HFFc6 (cell line): ENCODE measurements at regions not wholly inside any gene's neighbourhood (a gene's known extent, or its start where the extent isn't known, plus 50 kb on each side); places are given as distances from the start of the nearest gene placed in this dataset.
"Not testable (repeated sequence)": the region's sequence is repeated elsewhere in the genome, so short reads cannot be mapped to it uniquely, and the experiment has no call there.

Experiments used
- DNase-seq: peaks from one replicate; pipeline ENCODE4 v3.0.0-alpha.2; 2018
- H3K27ac Mint-ChIP-seq: 2 replicates; pipeline ENCODE4 v1.8.0; 2020; ENCODE audit warnings: mild to moderate bottlenecking, mixed read lengths
- H3K27me3 Mint-ChIP-seq: 2 replicates; pipeline ENCODE4 v1.8.0; 2021; ENCODE audit warnings: mild to moderate bottlenecking, moderate library complexity, mixed read lengths; ENCODE audit not compliant: insufficient read depth
- H3K36me3 Mint-ChIP-seq: 2 replicates; pipeline ENCODE4 v1.8.0; 2021; ENCODE audit warnings: low read depth, mixed read lengths
- H3K4me1 Mint-ChIP-seq: 2 replicates; pipeline ENCODE4 v1.8.0; 2020; ENCODE audit warnings: low read depth, mixed read lengths
- H3K4me3 Mint-ChIP-seq: 2 replicates; pipeline ENCODE4 v1.8.0; 2020; ENCODE audit warnings: mild to moderate bottlenecking, moderate library complexity, mixed read lengths
- H3K9me3 Mint-ChIP-seq: 2 replicates; pipeline ENCODE4 v1.8.0; 2020; ENCODE audit warnings: mild to moderate bottlenecking, mixed read lengths
- TF ChIP-seq, protein P1 (sequence below): fragments of 200-600 bp; sonication (generic); IDR thresholded peaks from 2 replicates; pipeline ENCODE4 v1.5.0; 2021; ENCODE audit warnings: antibody characterized with exemption, mild to moderate bottlenecking

DNA sequence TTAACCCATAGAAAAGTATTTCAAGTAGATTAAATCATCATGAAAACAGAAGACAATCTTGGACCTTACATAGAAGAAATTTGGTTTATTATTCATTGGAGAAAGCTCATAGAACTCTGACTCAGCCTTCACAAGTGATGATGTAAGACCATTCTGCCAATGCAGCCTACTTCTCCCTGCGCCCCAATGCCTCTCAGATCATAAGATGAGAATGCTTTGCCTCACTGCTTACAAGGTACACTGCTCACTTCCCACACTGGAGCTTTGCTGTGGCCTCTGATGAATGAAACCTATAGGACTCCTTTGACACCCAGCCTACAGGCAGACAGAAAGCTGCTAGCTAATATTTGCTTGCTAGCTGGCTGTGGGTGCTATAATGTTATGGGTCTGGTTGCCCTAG is 569.4 kb upstream of the STEAP1 start:
- TF ChIP-seq, protein P1, sequence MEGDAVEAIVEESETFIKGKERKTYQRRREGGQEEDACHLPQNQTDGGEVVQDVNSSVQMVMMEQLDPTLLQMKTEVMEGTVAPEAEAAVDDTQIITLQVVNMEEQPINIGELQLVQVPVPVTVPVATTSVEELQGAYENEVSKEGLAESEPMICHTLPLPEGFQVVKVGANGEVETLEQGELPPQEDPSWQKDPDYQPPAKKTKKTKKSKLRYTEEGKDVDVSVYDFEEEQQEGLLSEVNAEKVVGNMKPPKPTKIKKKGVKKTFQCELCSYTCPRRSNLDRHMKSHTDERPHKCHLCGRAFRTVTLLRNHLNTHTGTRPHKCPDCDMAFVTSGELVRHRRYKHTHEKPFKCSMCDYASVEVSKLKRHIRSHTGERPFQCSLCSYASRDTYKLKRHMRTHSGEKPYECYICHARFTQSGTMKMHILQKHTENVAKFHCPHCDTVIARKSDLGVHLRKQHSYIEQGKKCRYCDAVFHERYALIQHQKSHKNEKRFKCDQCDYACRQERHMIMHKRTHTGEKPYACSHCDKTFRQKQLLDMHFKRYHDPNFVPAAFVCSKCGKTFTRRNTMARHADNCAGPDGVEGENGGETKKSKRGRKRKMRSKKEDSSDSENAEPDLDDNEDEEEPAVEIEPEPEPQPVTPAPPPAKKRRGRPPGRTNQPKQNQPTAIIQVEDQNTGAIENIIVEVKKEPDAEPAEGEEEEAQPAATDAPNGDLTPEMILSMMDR, result no peak
- Mint-ChIP-seq H3K4me3 (no peak overlapping the region), H3K36me3 (no peaks in the 10 kb centered on the region), H3K4me1 (no peaks in the 10 kb centered on the region), H3K9me3 (peaks cover 38% of the 10 kb centered on the region), H3K27me3 (no peaks in the 10 kb centered on the region), H3K27ac (no peak overlapping the region)
- DNase-seq, result no peak

DNA sequence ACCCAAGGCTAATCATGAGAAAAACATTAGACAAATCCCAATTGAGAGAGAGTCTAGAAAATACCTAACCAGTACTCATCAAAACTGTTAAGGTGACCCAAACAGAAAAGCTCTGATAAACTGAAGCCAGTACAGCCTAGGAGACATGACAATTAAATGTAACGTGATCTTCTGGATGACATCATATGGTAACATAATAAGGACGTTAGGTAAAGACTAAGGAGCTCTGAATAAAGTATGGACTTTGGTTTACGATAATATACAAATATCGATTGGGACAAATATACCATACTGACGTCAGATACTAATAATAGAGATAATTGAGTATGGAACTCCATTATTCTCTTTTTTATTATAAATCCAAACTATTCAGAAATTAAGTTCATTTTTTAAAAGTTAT is 561.1 kb upstream of the STEAP1 start:
- no peaks in the 10 kb centered on the region for H3K27me3 Mint-ChIP-seq
- TF ChIP-seq, protein P1, result no peak
- no peaks in the 10 kb centered on the region for H3K36me3 Mint-ChIP-seq

DNA sequence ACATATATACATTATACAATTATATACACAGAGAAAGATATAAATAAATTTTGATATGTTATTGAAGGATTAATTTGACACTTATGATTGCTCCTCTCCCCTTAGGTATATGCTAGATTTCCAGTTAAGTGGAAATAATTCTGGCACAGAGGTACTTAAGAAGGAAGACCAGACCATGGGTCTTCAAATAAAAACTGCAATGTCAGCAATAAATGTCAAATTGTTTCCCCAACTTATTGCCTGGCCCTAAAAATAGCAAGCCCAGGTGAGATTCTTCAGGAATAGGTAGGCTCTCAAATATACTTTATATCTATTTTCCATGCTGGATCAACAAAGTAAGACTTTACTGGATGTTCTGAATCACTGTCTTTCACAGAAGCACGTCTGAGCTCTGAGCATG is 551.3 kb upstream of the STEAP1 start:
- no peaks in the 10 kb centered on the region; the same call in 1 of the 2 replicates for H3K27me3 Mint-ChIP-seq
- H3K27ac Mint-ChIP-seq, result no peak overlapping the region
- no peaks in the 10 kb centered on the region for H3K4me1 Mint-ChIP-seq
- H3K4me3 Mint-ChIP-seq, result no peak overlapping the region
- TF ChIP-seq, protein P1, result no peak
- no peaks in the 10 kb centered on the region; the same call in 1 of the 2 replicates for H3K36me3 Mint-ChIP-seq
- peaks cover 43% of the 10 kb centered on the region for H3K9me3 Mint-ChIP-seq
- DNase-seq, result no peak

More for the DNA sequence above, 561.1 kb upstream of the STEAP1 start:
- Mint-ChIP-seq H3K4me1 (no peaks in the 10 kb centered on the region), H3K9me3 (peaks cover 23% of the 10 kb centered on the region), H3K27ac (no peak overlapping the region), H3K4me3 (no peak overlapping the region)
- no peak for DNase-seq

DNA sequence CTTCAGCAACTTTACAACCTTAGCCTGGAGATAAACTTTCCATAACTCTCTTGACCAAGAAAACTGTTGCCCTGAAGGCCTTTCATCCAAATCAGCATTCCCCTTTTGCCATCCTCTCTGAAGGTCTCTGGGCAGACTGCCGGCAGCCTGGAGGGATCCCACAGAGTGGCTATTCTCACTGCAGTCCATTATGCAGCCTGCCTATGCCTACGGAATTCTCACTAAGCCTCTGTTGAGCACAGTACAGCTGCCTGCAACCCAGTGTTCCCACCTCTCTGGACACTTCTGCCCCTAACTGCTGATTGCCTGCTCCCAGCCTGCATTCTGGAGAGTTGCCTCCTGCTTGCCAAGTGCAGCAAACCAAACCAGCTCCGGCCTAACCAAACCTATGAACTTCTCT is 548.9 kb upstream of the STEAP1 start:
- H3K27ac Mint-ChIP-seq, result no peak overlapping the region
- TF ChIP-seq, protein P1, result no peak
- H3K36me3 Mint-ChIP-seq, result no peaks in the 10 kb centered on the region; the same call in 1 of the 2 replicates
- H3K9me3 Mint-ChIP-seq, result peaks cover 44% of the 10 kb centered on the region
- H3K4me3 Mint-ChIP-seq, result no peak overlapping the region
- no peaks in the 10 kb centered on the region for H3K4me1 Mint-ChIP-seq
- H3K27me3 Mint-ChIP-seq, result no peaks in the 10 kb centered on the region; the same call in 1 of the 2 replicates
- no peak for DNase-seq

DNA sequence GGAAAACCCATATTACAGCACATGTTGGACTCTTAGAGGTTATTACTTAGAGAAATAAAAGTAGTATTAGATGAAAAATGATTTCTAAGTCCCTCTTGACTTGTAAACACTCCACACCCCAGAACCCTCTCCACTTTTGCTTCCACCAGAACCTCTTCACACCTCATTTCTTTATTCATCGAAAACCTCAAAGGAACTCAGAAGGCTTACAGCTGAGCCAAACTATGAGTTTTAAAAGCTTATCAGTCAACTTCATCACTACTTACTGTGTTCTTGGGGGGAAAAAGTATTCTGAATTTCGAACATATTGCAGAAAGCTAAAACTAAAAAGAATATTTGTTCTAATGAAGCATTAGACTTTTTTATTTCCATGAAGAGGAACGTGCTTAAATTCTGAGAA is 547.8 kb upstream of the STEAP1 start:
- no peaks in the 10 kb centered on the region for H3K36me3 Mint-ChIP-seq
- peaks cover 44% of the 10 kb centered on the region for H3K9me3 Mint-ChIP-seq
- H3K4me1 Mint-ChIP-seq, result no peaks in the 10 kb centered on the region
- no peak for DNase-seq
- H3K27ac Mint-ChIP-seq, result no peak overlapping the region
- H3K4me3 Mint-ChIP-seq, result no peak overlapping the region
- TF ChIP-seq, protein P1, result no peak
- H3K27me3 Mint-ChIP-seq, result no peaks in the 10 kb centered on the region; the same call in 1 of the 2 replicates

DNA sequence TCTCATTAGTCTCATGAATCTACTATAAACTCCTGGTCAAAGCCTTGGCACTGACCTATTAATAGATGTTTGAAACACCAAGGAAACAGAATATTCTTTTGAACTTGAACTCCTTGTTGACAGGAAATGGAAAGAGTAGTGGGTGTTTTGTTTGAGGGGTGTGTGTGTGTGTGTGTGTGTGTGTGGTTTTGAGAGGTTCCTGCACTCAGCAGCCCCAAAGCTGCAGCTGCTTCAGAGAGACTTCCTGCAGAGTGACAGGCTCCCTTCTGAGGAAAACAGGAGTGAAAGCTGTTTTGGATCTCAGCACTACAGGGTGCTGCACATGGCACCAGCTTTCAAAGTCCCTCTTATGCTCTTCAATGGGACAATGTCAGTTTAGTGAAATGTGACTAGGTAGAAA is 546.5 kb upstream of the STEAP1 start:
- TF ChIP-seq, protein P1, result no peak
- Mint-ChIP-seq H3K9me3 (peaks cover 47% of the 10 kb centered on the region), H3K4me1 (no peaks in the 10 kb centered on the region), H3K27ac (no peak overlapping the region), H3K4me3 (no peak overlapping the region), H3K36me3 (no peaks in the 10 kb centered on the region), H3K27me3 (no peaks in the 10 kb centered on the region; the same call in 1 of the 2 replicates)
- no peak for DNase-seq

DNA sequence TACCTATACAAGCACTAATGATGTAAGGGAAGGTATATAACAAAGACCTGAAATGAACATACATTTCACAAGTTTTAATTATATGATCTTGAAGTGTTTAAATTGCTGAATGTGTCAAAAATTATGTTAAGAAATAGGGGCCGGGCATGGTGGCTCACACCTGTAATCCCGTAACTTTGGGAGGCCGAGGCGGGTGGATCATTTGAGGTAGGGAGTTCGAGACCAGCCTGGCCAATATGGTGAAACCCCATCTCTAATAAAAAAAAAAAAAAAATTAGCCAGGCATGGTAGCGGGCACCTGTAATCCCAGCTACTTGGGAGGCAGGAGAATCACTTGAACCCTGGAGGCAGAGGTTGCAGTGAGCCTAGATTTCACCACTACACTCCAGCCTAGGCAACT is 537.4 kb upstream of the STEAP1 start:
- not testable (repeated sequence) for H3K27ac Mint-ChIP-seq, H3K4me1 Mint-ChIP-seq, H3K27me3 Mint-ChIP-seq, H3K4me3 Mint-ChIP-seq, DNase-seq, H3K36me3 Mint-ChIP-seq
- H3K9me3 Mint-ChIP-seq, result peaks cover 19% of the 10 kb centered on the region
